Trophoblast cell (in vitro differentiated cells and primary cell): ENCODE measurements at regions not wholly inside any gene's neighbourhood (a gene's known extent, or its start where the extent isn't known, plus 50 kb on each side); places are given as distances from the start of the nearest gene placed in this dataset.

ENCODE experiments used
- DNase-seq, 2 donors: peaks; one replicate each; pipeline ENCODE4 v3.0.0-alpha.2; 2016
- H2AFZ ChIP-seq: 2 replicates; pipeline ENCODE4 v1.6.1; 2013; ENCODE audit warnings: low read length, moderate library complexity, mild to moderate bottlenecking; ENCODE audit not compliant: insufficient read depth, poor library complexity
- H2AK5ac ChIP-seq: 2 replicates; pipeline ENCODE4 v1.6.1; 2013; ENCODE audit warnings: mild to moderate bottlenecking, low read length
- H2BK120ac ChIP-seq: 2 replicates; pipeline ENCODE4 v1.6.1; 2013; ENCODE audit warnings: low read length, mild to moderate bottlenecking, moderate library complexity; ENCODE audit not compliant: insufficient read depth, poor library complexity
- H2BK12ac ChIP-seq: 2 replicates; pipeline ENCODE4 v1.6.1; 2013; ENCODE audit warnings: mild to moderate bottlenecking, low read length, moderate library complexity
- H2BK5ac ChIP-seq: 2 replicates; pipeline ENCODE4 v1.6.1; 2013; ENCODE audit warnings: low read length, low read depth, moderate library complexity, mild to moderate bottlenecking; ENCODE audit not compliant: poor library complexity
- H3K14ac ChIP-seq: 2 replicates; pipeline ENCODE4 v1.6.1; 2013; ENCODE audit warnings: mild to moderate bottlenecking, low read length
- H3K18ac ChIP-seq: 2 replicates; pipeline ENCODE4 v1.6.1; 2013; ENCODE audit warnings: mild to moderate bottlenecking, low read length
- H3K23ac ChIP-seq: 2 replicates; pipeline ENCODE4 v1.6.1; 2013; ENCODE audit warnings: low read length
- H3K27ac ChIP-seq: 2 replicates; pipeline ENCODE4 v1.5.1; 2013; ENCODE audit warnings: low read depth, mild to moderate bottlenecking, inconsistent platforms, low read length, moderate library complexity
- H3K27me3 ChIP-seq: 2 replicates; pipeline ENCODE4 v1.6.1; 2013; ENCODE audit warnings: inconsistent platforms, mild to moderate bottlenecking, low read length, moderate library complexity; ENCODE audit not compliant: insufficient read depth
- H3K36me3 ChIP-seq, 2 experiments: 1 replicate in 1 of 2; 2 replicates in 1 of 2; pipeline ENCODE4 v1.6.1; 2013; ENCODE audit warnings: low read length in 2 of 2, mild to moderate bottlenecking in 2 of 2, moderate library complexity in 1 of 2; ENCODE audit not compliant: insufficient read depth in 2 of 2, control insufficient read depth in 1 of 2
- H3K4ac ChIP-seq: 2 replicates; pipeline ENCODE4 v1.6.1; 2013; ENCODE audit warnings: low read depth, mild to moderate bottlenecking, low read length, moderate library complexity
- H3K4me1 ChIP-seq, 2 experiments: 1 replicate in 1 of 2; 2 replicates in 1 of 2; pipeline ENCODE4 v1.6.1; 2013; ENCODE audit warnings: low read length in 2 of 2, mild to moderate bottlenecking in 2 of 2, moderate library complexity in 1 of 2; ENCODE audit not compliant: insufficient read depth in 2 of 2, control insufficient read depth in 1 of 2
- H3K4me2 ChIP-seq: 2 replicates; pipeline ENCODE4 v1.6.1; 2013; ENCODE audit warnings: inconsistent platforms, mild to moderate bottlenecking, low read length, moderate library complexity
- H3K4me3 ChIP-seq: 2 replicates; pipeline ENCODE4 v1.5.1; 2013; ENCODE audit warnings: mild to moderate bottlenecking, low read depth, low read length, inconsistent platforms
- H3K79me1 ChIP-seq: one replicate; pipeline ENCODE4 v1.6.1; 2013; ENCODE audit warnings: low read length
- H3K79me2 ChIP-seq: 2 replicates; pipeline ENCODE4 v1.6.1; 2013; ENCODE audit warnings: low read length, mild to moderate bottlenecking; ENCODE audit not compliant: control insufficient read depth, insufficient read depth, poor library complexity
- H3K9ac ChIP-seq: 2 replicates; pipeline ENCODE4 v1.6.1; 2013; ENCODE audit warnings: mild to moderate bottlenecking, low read length
- H3K9me3 ChIP-seq: 2 replicates; pipeline ENCODE4 v1.6.1; 2013; ENCODE audit warnings: low read depth, mild to moderate bottlenecking, control low read depth, inconsistent platforms, low read length; ENCODE audit not compliant: insufficient read depth
- H4K12ac ChIP-seq: 2 replicates; pipeline ENCODE4 v1.6.1; 2013; ENCODE audit warnings: low read depth, mild to moderate bottlenecking, low read length, moderate library complexity
- H4K8ac ChIP-seq: 2 replicates; pipeline ENCODE4 v1.6.1; 2013; ENCODE audit warnings: low read depth, mild to moderate bottlenecking, low read length, moderate library complexity
- H4K91ac ChIP-seq: one replicate; pipeline ENCODE4 v1.6.1; 2013; ENCODE audit warnings: low read depth, mild to moderate bottlenecking, low read length, moderate library complexity
- WGBS: extraction: QIAGEN DNeasy Blood & Tissue Kit; methylation state at CpG from one replicate; pipeline ENCODE4 v1.1.7; 2013; ENCODE audit warnings: missing lambda C conversion rate; ENCODE audit not compliant: insufficient read length, insufficient coverage; ENCODE audit errors: extremely low coverage; 5-methylcytosine and 5-hydroxymethylcytosine counted together

GRCh38 chr18:10119991-10120390, 206.2 kb downstream of the VAPA start:
- no peaks in the 10 kb centered on the region for H3K9me3 ChIP-seq
- H3K27ac ChIP-seq, result no peak overlapping the region
- DNase-seq, result no peak
- H3K79me1 ChIP-seq, result no peaks in the 10 kb centered on the region
- H3K4me3 ChIP-seq, result no peak overlapping the region
- H3K27me3 ChIP-seq, result no peaks in the 10 kb centered on the region
- no peaks in the 10 kb centered on the region for H3K36me3 ChIP-seq
- H3K4ac ChIP-seq, result no peak overlapping the region
- no peak overlapping the region for H2AK5ac ChIP-seq
- no CpG with 5 or more reads among the region's 1 CpG for WGBS
- H3K9ac ChIP-seq, result no peak overlapping the region
- no peak overlapping the region for H2BK5ac ChIP-seq
- no peak overlapping the region for H2AFZ ChIP-seq
- H3K18ac ChIP-seq, result no peak overlapping the region
- H3K14ac ChIP-seq, result no peak overlapping the region
- H3K4me1 ChIP-seq, result peaks cover 20 to 22% of the 10 kb centered on the region in 2 experiments
- H3K4me2 ChIP-seq, result no peak overlapping the region
- H4K91ac ChIP-seq, result no peak overlapping the region
- no peak overlapping the region for H4K12ac ChIP-seq
- no peak overlapping the region for H2BK12ac ChIP-seq
- H4K8ac ChIP-seq, result no peak overlapping the region
- no peaks in the 10 kb centered on the region for H3K79me2 ChIP-seq
- no peak overlapping the region for H3K23ac ChIP-seq
- no peak overlapping the region for H2BK120ac ChIP-seq

GRCh38 chr18:10120622-10121021, 206.8 kb downstream of the VAPA start:
- no peak overlapping the region for H3K4ac ChIP-seq
- H3K9ac ChIP-seq, result no peak overlapping the region
- no peak overlapping the region for H2AK5ac ChIP-seq
- no peak overlapping the region for H4K91ac ChIP-seq
- H3K79me1 ChIP-seq, result no peaks in the 10 kb centered on the region
- H3K18ac ChIP-seq, result no peak overlapping the region
- no peak overlapping the region for H3K27ac ChIP-seq
- no peaks in the 10 kb centered on the region for H3K9me3 ChIP-seq
- no peak overlapping the region for H2AFZ ChIP-seq
- no peak overlapping the region for H2BK120ac ChIP-seq
- no peaks in the 10 kb centered on the region for H3K79me2 ChIP-seq
- no peak overlapping the region for H2BK5ac ChIP-seq
- H4K8ac ChIP-seq, result no peak overlapping the region
- no peak overlapping the region for H2BK12ac ChIP-seq
- no peak overlapping the region for H4K12ac ChIP-seq
- no peak overlapping the region for H3K4me3 ChIP-seq
- no peaks in the 10 kb centered on the region for H3K27me3 ChIP-seq
- H3K14ac ChIP-seq, result no peak overlapping the region
- H3K4me1 ChIP-seq, result peaks cover 20 to 22% of the 10 kb centered on the region in 2 experiments
- no peaks in the 10 kb centered on the region for H3K36me3 ChIP-seq
- H3K4me2 ChIP-seq, result no peak overlapping the region
- no peak for DNase-seq
- no CpG with 5 or more reads among the region's 3 CpGs for WGBS
- no peak overlapping the region for H3K23ac ChIP-seq

GRCh38 chr18:10121028-10121427, 207.2 kb downstream of the VAPA start:
- Histone ChIP-seq H3K4ac (no peak overlapping the region), H3K18ac (no peak overlapping the region), H3K4me3 (no peak overlapping the region), H4K12ac (no peak overlapping the region), H2BK120ac (no peak overlapping the region), H3K4me1 (peaks cover 20 to 22% of the 10 kb centered on the region in 2 experiments), H3K27ac (no peak overlapping the region), H3K23ac (no peak overlapping the region), H2BK5ac (no peak overlapping the region), H3K9me3 (no peaks in the 10 kb centered on the region), H2AFZ (no peak overlapping the region), H4K91ac (no peak overlapping the region), H3K4me2 (no peak overlapping the region), H2BK12ac (no peak overlapping the region), H2AK5ac (no peak overlapping the region), H3K9ac (no peak overlapping the region), H3K36me3 (no peaks in the 10 kb centered on the region), H3K79me2 (no peaks in the 10 kb centered on the region), H3K14ac (no peak overlapping the region), H3K79me1 (no peaks in the 10 kb centered on the region), H3K27me3 (no peaks in the 10 kb centered on the region), H4K8ac (no peak overlapping the region)
- no CpG with 5 or more reads among the region's 1 CpG for WGBS
- DNase-seq, result no peak

GRCh38 chr18:10121786-10122515, 208.1 kb downstream of the VAPA start:
- Histone ChIP-seq H3K4ac (no peak overlapping the region), H3K9me3 (no peaks in the 10 kb centered on the region), H3K4me2 (peak overlapping the region; percentile 16), H3K23ac (no peak overlapping the region), H3K9ac (no peak overlapping the region), H3K4me1 (peaks cover 20 to 22% of the 10 kb centered on the region in 2 experiments), H3K4me3 (no peak overlapping the region), H2AK5ac (no peak overlapping the region), H3K18ac (no peak overlapping the region), H4K91ac (no peak overlapping the region), H4K8ac (no peak overlapping the region), H3K27me3 (no peaks in the 10 kb centered on the region), H2BK120ac (no peak overlapping the region), H3K79me2 (no peaks in the 10 kb centered on the region), H4K12ac (no peak overlapping the region), H2BK5ac (no peak overlapping the region), H3K36me3 (no peaks in the 10 kb centered on the region), H2BK12ac (no peak overlapping the region), H3K27ac (no peak overlapping the region), H3K79me1 (no peaks in the 10 kb centered on the region), H2AFZ (no peak overlapping the region), H3K14ac (no peak overlapping the region)
- WGBS, result no CpG with 5 or more reads among the region's 11 CpGs
- peak in 1 of 2 donors; percentile 33 for DNase-seq
